HG03139 (cell line): ENCODE measurements at regions not wholly inside any gene's neighbourhood (a gene's known extent, or its start where the extent isn't known, plus 50 kb on each side); places are given as distances from the start of the nearest gene placed in this dataset.

Experiments used
- ATAC-seq: cut with Tn5 transposase; IDR thresholded peaks from one replicate; pipeline ENCODE4 v1.9.1; 2021; ENCODE audit not compliant: unreplicated experiment

GRCh38 chr2:45275242-45275805, 266.1 kb upstream of the SIX2 start:
- no peak for ATAC-seq

- ATAC-seq: no peak
These were observed 265.1 kb upstream of the SIX2 start for GRCh38 chr2:45274250-45274926.

GRCh38 chr2:45273412-45274249, 264.4 kb upstream of the SIX2 start:
- no peak for ATAC-seq

- ATAC-seq: no peak
These were observed 263.5 kb upstream of the SIX2 start for GRCh38 chr2:45272549-45273265.

- no peak for ATAC-seq
These were observed 260.0 kb upstream of the SIX2 start for GRCh38 chr2:45269149-45269793.

- ATAC-seq: no peak
These were observed 259.4 kb upstream of the SIX2 start for GRCh38 chr2:45268631-45269030.

GRCh38 chr2:45267062-45267792, 258.0 kb upstream of the SIX2 start:
- no peak for ATAC-seq

GRCh38 chr2:45265336-45265735, 256.1 kb upstream of the SIX2 start:
- ATAC-seq: no peak

GRCh38 chr2:45264227-45265225, 255.3 kb upstream of the SIX2 start:
- no peak for ATAC-seq

GRCh38 chr2:45263147-45263546, 253.9 kb upstream of the SIX2 start:
- no peak for ATAC-seq

- ATAC-seq: no peak
These were observed 252.5 kb upstream of the SIX2 start for GRCh38 chr2:45261746-45262145.

- no peak for ATAC-seq
These were observed 251.7 kb upstream of the SIX2 start for GRCh38 chr2:45260946-45261345.

GRCh38 chr2:45259547-45260160, 250.4 kb upstream of the SIX2 start:
- ATAC-seq: no peak

- ATAC-seq: no peak
These were observed 249.9 kb upstream of the SIX2 start for GRCh38 chr2:45259138-45259537.

GRCh38 chr2:45258311-45258710, 249.1 kb upstream of the SIX2 start:
- ATAC-seq: no peak

- no peak for ATAC-seq
These were observed 248.6 kb upstream of the SIX2 start for GRCh38 chr2:45257820-45258219.

GRCh38 chr2:45256867-45257641, 247.8 kb upstream of the SIX2 start:
- ATAC-seq: no peak
